Colonic mucosa (tissue), 4 donors: ENCODE measurements at regions not wholly inside any gene's neighbourhood (a gene's known extent, or its start where the extent isn't known, plus 50 kb on each side); places are given as distances from the start of the nearest gene placed in this dataset.

ENCODE experiments used
- DNase-seq: peaks from one replicate; pipeline ENCODE4 v3.0.0-alpha.2; 2020
- H3K27ac ChIP-seq: fragments of 200-600 bp; one replicate; pipeline ENCODE4 v1.8.0; 2021
- H3K27me3 ChIP-seq: fragments of 200-600 bp; one replicate; pipeline ENCODE4 v1.8.0; 2021
- H3K36me3 ChIP-seq: fragments of 200-600 bp; one replicate; pipeline ENCODE4 v1.8.0; 2021
- H3K4me1 ChIP-seq: fragments of 200-600 bp; one replicate; pipeline ENCODE4 v1.8.0; 2021; ENCODE audit warnings: mild to moderate bottlenecking
- H3K4me3 ChIP-seq: fragments of 200-600 bp; one replicate; pipeline ENCODE4 v1.8.0; 2021
- H3K9ac ChIP-seq, 2 donors: one replicate each; pipeline ENCODE4 v1.7.0; 2013; ENCODE audit warnings: control low read depth in 2 of 2, low read depth in 2 of 2, low read length in 2 of 2
- H3K9me3 ChIP-seq: fragments of 200-600 bp; one replicate; pipeline ENCODE4 v1.8.0; 2021
- intact Hi-C: fragments of 100-400 bp; cut with DNase I; formaldehyde crosslinking; loops from one replicate; pipeline ENCODE4 v1.14.1; 2022
- TF ChIP-seq, protein P1 (sequence below): fragments of 200-600 bp; IDR thresholded peaks from one replicate; pipeline ENCODE4 v1.8.0; 2022; ENCODE audit warnings: antibody characterized with exemption, mild to moderate bottlenecking
- donor health status: healthy.
- donor health status: DM: no; HTN: no; CAD: no.
- donor health status: DM: no; HTN: no; CAD: no.

- intact Hi-C loops, result no loop called here
- no peak for DNase-seq
- Histone ChIP-seq H3K4me1 (no peaks in the 10 kb centered on the region), H3K27ac (no peak overlapping the region), H3K9me3 (no peaks in the 10 kb centered on the region), H3K4me3 (no peak overlapping the region), H3K36me3 (no peaks in the 10 kb centered on the region), H3K9ac (no peak overlapping the region), H3K27me3 (no peaks in the 10 kb centered on the region)
- TF ChIP-seq, protein P1, sequence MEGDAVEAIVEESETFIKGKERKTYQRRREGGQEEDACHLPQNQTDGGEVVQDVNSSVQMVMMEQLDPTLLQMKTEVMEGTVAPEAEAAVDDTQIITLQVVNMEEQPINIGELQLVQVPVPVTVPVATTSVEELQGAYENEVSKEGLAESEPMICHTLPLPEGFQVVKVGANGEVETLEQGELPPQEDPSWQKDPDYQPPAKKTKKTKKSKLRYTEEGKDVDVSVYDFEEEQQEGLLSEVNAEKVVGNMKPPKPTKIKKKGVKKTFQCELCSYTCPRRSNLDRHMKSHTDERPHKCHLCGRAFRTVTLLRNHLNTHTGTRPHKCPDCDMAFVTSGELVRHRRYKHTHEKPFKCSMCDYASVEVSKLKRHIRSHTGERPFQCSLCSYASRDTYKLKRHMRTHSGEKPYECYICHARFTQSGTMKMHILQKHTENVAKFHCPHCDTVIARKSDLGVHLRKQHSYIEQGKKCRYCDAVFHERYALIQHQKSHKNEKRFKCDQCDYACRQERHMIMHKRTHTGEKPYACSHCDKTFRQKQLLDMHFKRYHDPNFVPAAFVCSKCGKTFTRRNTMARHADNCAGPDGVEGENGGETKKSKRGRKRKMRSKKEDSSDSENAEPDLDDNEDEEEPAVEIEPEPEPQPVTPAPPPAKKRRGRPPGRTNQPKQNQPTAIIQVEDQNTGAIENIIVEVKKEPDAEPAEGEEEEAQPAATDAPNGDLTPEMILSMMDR, result no peak
Observed at GRCh38 chr3:25246913-25247312, 181.2 kb upstream of the RARB start.

- Histone ChIP-seq H3K27ac (no peak overlapping the region), H3K27me3 (no peaks in the 10 kb centered on the region), H3K4me1 (no peaks in the 10 kb centered on the region), H3K36me3 (no peaks in the 10 kb centered on the region), H3K4me3 (no peak overlapping the region), H3K9ac (no peak overlapping the region), H3K9me3 (no peaks in the 10 kb centered on the region)
- intact Hi-C loops, result no loop called here
- no peak for DNase-seq
- TF ChIP-seq, protein P1, result no peak
Observed at GRCh38 chr3:25252291-25252690, 175.8 kb upstream of the RARB start.

- no peak for DNase-seq
- no peak overlapping the region for H3K4me3 ChIP-seq
- TF ChIP-seq, protein P1, result no peak
- no peak overlapping the region for H3K27ac ChIP-seq
- H3K36me3 ChIP-seq, result no peaks in the 10 kb centered on the region
- no peaks in the 10 kb centered on the region for H3K27me3 ChIP-seq
- intact Hi-C loops, result no loop called here
- H3K9me3 ChIP-seq, result no peaks in the 10 kb centered on the region
- H3K4me1 ChIP-seq, result no peaks in the 10 kb centered on the region
- H3K9ac ChIP-seq, result no peak overlapping the region
Observed at GRCh38 chr3:25257026-25257425, 171.0 kb upstream of the RARB start.

- H3K4me3 ChIP-seq, result no peak overlapping the region
- intact Hi-C loops, result no loop called here
- H3K9me3 ChIP-seq, result no peaks in the 10 kb centered on the region
- DNase-seq, result no peak
- H3K4me1 ChIP-seq, result no peaks in the 10 kb centered on the region
- no peak overlapping the region for H3K27ac ChIP-seq
- no peaks in the 10 kb centered on the region for H3K27me3 ChIP-seq
- TF ChIP-seq, protein P1, result no peak
- no peaks in the 10 kb centered on the region for H3K36me3 ChIP-seq
- H3K9ac ChIP-seq, result no peak overlapping the region
Observed at GRCh38 chr3:25259871-25260270, 168.2 kb upstream of the RARB start.

GRCh38 chr3:25262322-25262721, 165.7 kb upstream of the RARB start:
- no peak for DNase-seq
- H3K27me3 ChIP-seq, result no peaks in the 10 kb centered on the region
- intact Hi-C loops, result no loop called here
- H3K27ac ChIP-seq, result no peak overlapping the region
- H3K36me3 ChIP-seq, result no peaks in the 10 kb centered on the region
- no peaks in the 10 kb centered on the region for H3K9me3 ChIP-seq
- TF ChIP-seq, protein P1, result no peak
- no peak overlapping the region for H3K4me3 ChIP-seq
- no peak overlapping the region for H3K9ac ChIP-seq
- H3K4me1 ChIP-seq, result no peaks in the 10 kb centered on the region

DNA sequence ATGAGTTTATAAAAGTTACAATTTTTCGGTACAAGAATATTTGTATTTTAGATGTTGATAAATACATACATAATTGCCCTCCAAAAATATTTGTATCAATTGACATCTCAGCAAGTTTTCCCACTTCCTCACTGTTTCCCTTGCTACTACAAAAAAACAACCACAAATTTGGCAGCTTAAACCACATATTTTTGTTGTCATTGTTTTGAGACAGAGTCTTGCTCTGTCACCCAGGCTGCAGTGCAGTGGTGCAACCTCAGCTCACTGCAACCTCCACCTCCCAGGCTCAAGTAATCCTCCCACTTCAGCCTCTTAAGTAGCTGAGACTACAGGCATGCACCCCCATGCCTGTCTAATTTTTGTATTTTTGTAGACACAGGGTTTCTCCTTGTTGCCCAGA, 162.8 kb upstream of the RARB start:
- intact Hi-C loops, result no loop called here

More for the DNA sequence above, 162.8 kb upstream of the RARB start:
- no peaks in the 10 kb centered on the region for H3K9me3 ChIP-seq
- TF ChIP-seq, protein P1, result no peak
- H3K4me3 ChIP-seq, result no peak overlapping the region
- no peaks in the 10 kb centered on the region for H3K27me3 ChIP-seq
- DNase-seq, result no peak
- H3K4me1 ChIP-seq, result no peaks in the 10 kb centered on the region
- H3K9ac ChIP-seq, result no peak overlapping the region
- H3K27ac ChIP-seq, result no peak overlapping the region
- H3K36me3 ChIP-seq, result no peaks in the 10 kb centered on the region
